Panc1 (cell line): ENCODE measurements at regions not wholly inside any gene's neighbourhood (a gene's known extent, or its start where the extent isn't known, plus 50 kb on each side); places are given as distances from the start of the nearest gene placed in this dataset.

ENCODE experiments used
- ATAC-seq: fragments of 200-7000 bp; cut with Tn5 transposase; 2 replicates; pipeline ENCODE4 v1.9.1; 2020; ENCODE audit warnings: mild to moderate bottlenecking, moderate library complexity
- BruUV-seq: library from RNA; stranded (reverse); fragments of 400-500 nt; replicated peaks from 2 replicates; lab custom pipeline; 2021; lab: Mats Ljungman, UMichigan
- CTCF ChIA-PET: fragments of 300-600 bp; sonication (Branson Sonifier 250); formaldehyde crosslinking; loops from one replicate; lab custom pipeline; 2022; ENCODE audit warnings: antibody characterized with exemption; lab: Charles Lee
- POLR2A ChIA-PET: fragments of 300-600 bp; sonication (Branson Sonifier 250); formaldehyde crosslinking; loops from one replicate; lab custom pipeline; 2022; ENCODE audit warnings: antibody characterized with exemption; lab: Charles Lee
- DNase-seq: peaks from one replicate; pipeline ENCODE4 v3.0.0-alpha.2; 2010; ENCODE audit warnings: low read depth, low spot score
- H3K27ac ChIP-seq: 2 replicates; pipeline ENCODE4 v1.5.1; 2011; ENCODE audit warnings: mild to moderate bottlenecking, low read length, inconsistent platforms
- H3K27me3 ChIP-seq: fragments of 200-500 bp; sonication (Bioruptor generic); 2 replicates; pipeline ENCODE4 v1.6.0; 2014; ENCODE audit warnings: low read length, inconsistent platforms; ENCODE audit not compliant: control insufficient read depth, insufficient read depth
- H3K36me3 ChIP-seq: fragments of 200-500 bp; sonication (Bioruptor generic); 2 replicates; pipeline ENCODE4 v1.5.1; 2014; ENCODE audit warnings: inconsistent platforms, mild to moderate bottlenecking, low read length, moderate library complexity; ENCODE audit not compliant: control insufficient read depth, insufficient read depth
- H3K4me1 ChIP-seq: 2 replicates; pipeline ENCODE4 v1.5.1; 2011; ENCODE audit warnings: inconsistent platforms, mild to moderate bottlenecking, low read length, moderate library complexity; ENCODE audit not compliant: control insufficient read depth, insufficient read depth
- H3K4me3 ChIP-seq, 2 experiments: 2 replicates each; pipeline ENCODE4 v1.5.1; 2011 to 2012; ENCODE audit warnings: low read depth in 2 of 2, low read length in 2 of 2, mild to moderate bottlenecking in 2 of 2, inconsistent platforms in 1 of 2, moderate library complexity in 1 of 2
- H3K9me3 ChIP-seq: fragments of 200-500 bp; sonication (Bioruptor generic); 2 replicates; pipeline ENCODE4 v1.5.1; 2014; ENCODE audit warnings: low read depth, mild to moderate bottlenecking, inconsistent platforms, low read length, moderate library complexity; ENCODE audit not compliant: control insufficient read depth, insufficient read depth
- POLR2AphosphoS5 ChIP-seq: IDR thresholded peaks from 2 replicates; pipeline ENCODE4 v1.6.1; 2012; ENCODE audit warnings: mild to moderate bottlenecking, low read depth, low read length, moderate library complexity
- SIN3A ChIP-seq: IDR thresholded peaks from 2 replicates; pipeline ENCODE4 v1.6.1; 2012; ENCODE audit warnings: low read depth, mild to moderate bottlenecking, low read length, moderate library complexity, borderline replicate concordance; ENCODE audit not compliant: insufficient read depth
- TCF7L2 ChIP-seq: IDR thresholded peaks from 2 replicates; pipeline ENCODE4 v1.6.1; 2011; ENCODE audit warnings: mild to moderate bottlenecking, low read depth, low read length, inconsistent platforms
- in situ Hi-C: cut with HindIII; loops from 2 replicates; pipeline ENCODE4 v1.10.0; 2016; ENCODE audit warnings: low sequenced_read_pairs, low pct_unique_long_range_greater_than_20kb
- intact Hi-C: fragments of 100-400 bp; cut with micrococcal nuclease; formaldehyde crosslinking; loops from one replicate; pipeline ENCODE4 v1.10.0; 2022; ENCODE audit not compliant: unreplicated experiment
- TF ChIP-seq, protein P1 (sequence below), 2 experiments: IDR thresholded peaks; 2 replicates each; pipeline ENCODE4 v1.6.1; 2011 to 2012; ENCODE audit warnings: low read depth in 2 of 2, control low read depth in 1 of 2, low read length in 1 of 2, mild to moderate bottlenecking in 1 of 2, moderate library complexity in 1 of 2; ENCODE audit not compliant: insufficient read depth in 1 of 2
- TF ChIP-seq, protein P2 (sequence below): fragments of 450-650 bp; IDR thresholded peaks from 2 replicates; pipeline ENCODE4 v1.5.1; 2017; ENCODE audit warnings: mild to moderate bottlenecking

DNA sequence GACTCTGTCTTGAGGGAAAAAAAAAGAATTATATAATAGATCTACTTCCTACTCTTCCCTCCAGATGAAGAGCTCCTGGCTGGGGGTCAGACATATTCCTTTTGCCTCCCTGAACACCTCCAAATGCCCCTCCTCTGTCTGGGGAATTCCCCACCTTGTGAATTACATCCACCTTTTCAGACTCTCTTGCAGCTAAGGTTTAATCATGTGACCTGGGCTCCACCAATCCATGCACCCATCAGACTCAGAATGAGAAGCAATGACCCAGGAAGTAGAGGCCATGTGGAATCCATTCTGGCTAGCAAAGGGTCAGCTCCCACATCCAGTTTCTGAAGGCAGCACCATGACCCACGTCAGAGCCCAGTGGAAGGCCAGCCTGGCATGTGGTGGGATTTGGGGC lies 93.6 kb upstream of the CUX1 start:
- intact Hi-C loops (no loop called here), in situ Hi-C loops (no loop called here)
- ChIA-PET POLR2A (interaction anchor here (0.6 kb wide), 1 partner anchor 250 kb away, joined by 3 read pairs; no protein-coding TSS in a partner anchor), CTCF (interaction anchor here (0.6 kb wide), 1 partner anchor 11 kb away, joined by 3 read pairs; no protein-coding TSS in a partner anchor)
- DNase-seq (no peak), ATAC-seq (no peak)
- Histone ChIP-seq H3K27me3 (no peaks in the 10 kb centered on the region), H3K9me3 (no peaks in the 10 kb centered on the region), H3K36me3 (no peaks in the 10 kb centered on the region), H3K4me1 (no peaks in the 10 kb centered on the region), H3K27ac (no peak overlapping the region), H3K4me3 (no peak overlapping the region)
- no TSS peak for BruUV-seq
- TF ChIP-seq SIN3A (no peak), POLR2AphosphoS5 (no peak), TCF7L2 (no peak)
- TF ChIP-seq, protein P1, sequence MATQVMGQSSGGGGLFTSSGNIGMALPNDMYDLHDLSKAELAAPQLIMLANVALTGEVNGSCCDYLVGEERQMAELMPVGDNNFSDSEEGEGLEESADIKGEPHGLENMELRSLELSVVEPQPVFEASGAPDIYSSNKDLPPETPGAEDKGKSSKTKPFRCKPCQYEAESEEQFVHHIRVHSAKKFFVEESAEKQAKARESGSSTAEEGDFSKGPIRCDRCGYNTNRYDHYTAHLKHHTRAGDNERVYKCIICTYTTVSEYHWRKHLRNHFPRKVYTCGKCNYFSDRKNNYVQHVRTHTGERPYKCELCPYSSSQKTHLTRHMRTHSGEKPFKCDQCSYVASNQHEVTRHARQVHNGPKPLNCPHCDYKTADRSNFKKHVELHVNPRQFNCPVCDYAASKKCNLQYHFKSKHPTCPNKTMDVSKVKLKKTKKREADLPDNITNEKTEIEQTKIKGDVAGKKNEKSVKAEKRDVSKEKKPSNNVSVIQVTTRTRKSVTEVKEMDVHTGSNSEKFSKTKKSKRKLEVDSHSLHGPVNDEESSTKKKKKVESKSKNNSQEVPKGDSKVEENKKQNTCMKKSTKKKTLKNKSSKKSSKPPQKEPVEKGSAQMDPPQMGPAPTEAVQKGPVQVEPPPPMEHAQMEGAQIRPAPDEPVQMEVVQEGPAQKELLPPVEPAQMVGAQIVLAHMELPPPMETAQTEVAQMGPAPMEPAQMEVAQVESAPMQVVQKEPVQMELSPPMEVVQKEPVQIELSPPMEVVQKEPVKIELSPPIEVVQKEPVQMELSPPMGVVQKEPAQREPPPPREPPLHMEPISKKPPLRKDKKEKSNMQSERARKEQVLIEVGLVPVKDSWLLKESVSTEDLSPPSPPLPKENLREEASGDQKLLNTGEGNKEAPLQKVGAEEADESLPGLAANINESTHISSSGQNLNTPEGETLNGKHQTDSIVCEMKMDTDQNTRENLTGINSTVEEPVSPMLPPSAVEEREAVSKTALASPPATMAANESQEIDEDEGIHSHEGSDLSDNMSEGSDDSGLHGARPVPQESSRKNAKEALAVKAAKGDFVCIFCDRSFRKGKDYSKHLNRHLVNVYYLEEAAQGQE (IDR thresholded peaks at IDR 0.05; ENCODE audit: insufficient read depth in 1 of 2, low read depth in 2 of 2, low read length in 1 of 2), result no peak
- TF ChIP-seq, protein P2, sequence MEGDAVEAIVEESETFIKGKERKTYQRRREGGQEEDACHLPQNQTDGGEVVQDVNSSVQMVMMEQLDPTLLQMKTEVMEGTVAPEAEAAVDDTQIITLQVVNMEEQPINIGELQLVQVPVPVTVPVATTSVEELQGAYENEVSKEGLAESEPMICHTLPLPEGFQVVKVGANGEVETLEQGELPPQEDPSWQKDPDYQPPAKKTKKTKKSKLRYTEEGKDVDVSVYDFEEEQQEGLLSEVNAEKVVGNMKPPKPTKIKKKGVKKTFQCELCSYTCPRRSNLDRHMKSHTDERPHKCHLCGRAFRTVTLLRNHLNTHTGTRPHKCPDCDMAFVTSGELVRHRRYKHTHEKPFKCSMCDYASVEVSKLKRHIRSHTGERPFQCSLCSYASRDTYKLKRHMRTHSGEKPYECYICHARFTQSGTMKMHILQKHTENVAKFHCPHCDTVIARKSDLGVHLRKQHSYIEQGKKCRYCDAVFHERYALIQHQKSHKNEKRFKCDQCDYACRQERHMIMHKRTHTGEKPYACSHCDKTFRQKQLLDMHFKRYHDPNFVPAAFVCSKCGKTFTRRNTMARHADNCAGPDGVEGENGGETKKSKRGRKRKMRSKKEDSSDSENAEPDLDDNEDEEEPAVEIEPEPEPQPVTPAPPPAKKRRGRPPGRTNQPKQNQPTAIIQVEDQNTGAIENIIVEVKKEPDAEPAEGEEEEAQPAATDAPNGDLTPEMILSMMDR, result no peak

DNA sequence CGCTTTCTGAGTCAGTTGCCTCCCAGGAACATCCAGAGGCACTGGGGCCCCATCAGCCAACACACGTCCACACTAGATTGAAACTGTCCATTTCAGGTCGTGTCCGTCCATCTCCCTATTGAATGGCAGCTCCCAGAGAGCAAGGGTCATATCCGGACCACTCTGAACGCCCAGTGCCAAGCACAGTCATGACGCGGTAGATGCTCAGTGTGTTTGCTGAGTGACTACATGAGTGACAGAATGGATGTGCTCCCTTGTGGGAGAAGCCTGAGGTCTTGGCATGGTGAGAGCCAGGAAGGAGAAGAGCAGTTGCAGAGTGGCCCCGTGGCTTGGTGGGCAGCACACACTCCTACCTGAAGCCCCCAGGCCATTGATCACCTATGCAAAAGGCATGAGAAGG lies 92.5 kb upstream of the CUX1 start:
- no peak for ATAC-seq

More for the DNA sequence above, 92.5 kb upstream of the CUX1 start:
- H3K4me1 ChIP-seq, result no peaks in the 10 kb centered on the region
- in situ Hi-C loops, result no loop called here
- no peaks in the 10 kb centered on the region for H3K9me3 ChIP-seq
- CTCF ChIA-PET, result interaction anchor here (0.7 kb wide), 1 partner anchor 78 kb away, joined by 4 read pairs; no protein-coding TSS in a partner anchor
- no peak for DNase-seq
- TF ChIP-seq TCF7L2 (no peak), POLR2AphosphoS5 (no peak), SIN3A (no peak)
- TF ChIP-seq, protein P1 (IDR thresholded peaks at IDR 0.05; ENCODE audit: insufficient read depth in 1 of 2, low read depth in 2 of 2, low read length in 1 of 2), result no peak
- TF ChIP-seq, protein P2, result no peak
- intact Hi-C loops, result no loop called here
- H3K4me3 ChIP-seq, result no peak overlapping the region
- H3K27me3 ChIP-seq, result no peaks in the 10 kb centered on the region
- POLR2A ChIA-PET, result no interaction called here
- no TSS peak for BruUV-seq
- no peak overlapping the region for H3K27ac ChIP-seq
- no peaks in the 10 kb centered on the region for H3K36me3 ChIP-seq
